ENCODE measurements at regions not wholly inside any gene's neighbourhood (a gene's known extent, or its start where the extent isn't known, plus 50 kb on each side); places are given as distances from the start of the nearest gene placed in this dataset.

- intact Hi-C loops (cut with DNase I, micrococcal nuclease) = no loop called here
- Histone ChIP-seq H3K4me1 (ENCODE audit: low read depth) (peaks cover 37% of the 10 kb centered on the region), H3K4me3 (no peak overlapping the region), H3K9me3 (no peaks in the 10 kb centered on the region), H3K36me3 (ENCODE audit: low read depth) (no peaks in the 10 kb centered on the region)
- peak; percentile 68 to 77 (median 71) for DNase-seq
- no peak for TF ChIP-seq CTCF (IDR thresholded peaks at IDR 0.05)
- ATAC-seq = peak; percentile 65
Observed at GRCh38 chr10:126839094-126839761, 66.0 kb upstream of the DOCK1 start.

GRCh38 chr10:126840576-126841135, 64.6 kb upstream of the DOCK1 start:
- DNase-seq (peak in 1 of 3 donors; percentile 31), ATAC-seq (peak; percentile 47)
- Histone ChIP-seq H3K36me3 (ENCODE audit: low read depth) (no peaks in the 10 kb centered on the region), H3K9me3 (no peaks in the 10 kb centered on the region), H3K4me1 (ENCODE audit: low read depth) (peaks cover 38% of the 10 kb centered on the region), H3K4me3 (no peak overlapping the region)
- TF ChIP-seq CTCF (IDR thresholded peaks at IDR 0.05) = no peak
- intact Hi-C loops (cut with DNase I, micrococcal nuclease) = no loop called here

GRCh38 chr10:126841341-126841895, 63.8 kb upstream of the DOCK1 start:
- intact Hi-C loops (cut with DNase I, micrococcal nuclease) = no loop called here
- peak; percentile 68 for ATAC-seq
- peak in 1 of 3 donors; percentile 35 for DNase-seq
- Histone ChIP-seq H3K4me1 (ENCODE audit: low read depth) (peaks cover 38% of the 10 kb centered on the region), H3K9me3 (no peaks in the 10 kb centered on the region), H3K4me3 (no peak overlapping the region), H3K36me3 (ENCODE audit: low read depth) (no peaks in the 10 kb centered on the region)
- TF ChIP-seq CTCF (IDR thresholded peaks at IDR 0.05) = no peak

GRCh38 chr10:126842356-126842755, 62.9 kb upstream of the DOCK1 start:
- DNase-seq (no peak), ATAC-seq (no peak)
- H3K4me1 ChIP-seq (ENCODE audit: low read depth) = peaks cover 38% of the 10 kb centered on the region
- H3K4me3 ChIP-seq = no peak overlapping the region
- intact Hi-C loops (cut with DNase I, micrococcal nuclease) = no loop called here
- TF ChIP-seq CTCF (IDR thresholded peaks at IDR 0.05) = no peak
- no peaks in the 10 kb centered on the region for H3K9me3 ChIP-seq
- H3K36me3 ChIP-seq (ENCODE audit: low read depth) = no peaks in the 10 kb centered on the region

- DNase-seq = peak in 1 of 3 donors; percentile 42
- Histone ChIP-seq H3K9me3 (no peaks in the 10 kb centered on the region), H3K36me3 (ENCODE audit: low read depth) (no peaks in the 10 kb centered on the region), H3K4me1 (ENCODE audit: low read depth) (peaks cover 38% of the 10 kb centered on the region), H3K4me3 (no peak overlapping the region)
- intact Hi-C loops (cut with DNase I, micrococcal nuclease) = no loop called here
- TF ChIP-seq CTCF (IDR thresholded peaks at IDR 0.05) = no peak
- ATAC-seq = no peak
Observed at GRCh38 chr10:126842836-126843235, 62.4 kb upstream of the DOCK1 start.

Data from mucosa of descending colon (tissue), 3 donors.